WTC11 (cell line): ENCODE measurements at regions not wholly inside any gene's neighbourhood (a gene's known extent, or its start where the extent isn't known, plus 50 kb on each side); places are given as distances from the start of the nearest gene placed in this dataset.

Experiments used
- ATAC-seq: fragments of 200-7000 bp; cut with Tn5 transposase; 2 replicates; pipeline ENCODE4 v1.10.0; 2021; ENCODE audit warnings: mild to moderate bottlenecking, moderate library complexity
- CTCF ChIA-PET: fragments of 300-600 bp; sonication (Branson Sonifier 250); formaldehyde crosslinking; loops from one replicate; lab custom pipeline; 2021; ENCODE audit warnings: antibody characterized with exemption; lab: Charles Lee
- POLR2A ChIA-PET: fragments of 350-600 bp; sonication (Branson Sonifier 250); formaldehyde crosslinking; loops from one replicate; lab custom pipeline; 2021; ENCODE audit warnings: antibody characterized with exemption; lab: Charles Lee
- DNase-seq: peaks from one replicate; pipeline ENCODE4 v3.0.0; 2021; ENCODE audit warnings: low spot score
- H3K27ac Mint-ChIP-seq: 2 replicates; pipeline ENCODE4 v1.8.0; 2021; ENCODE audit warnings: mixed read lengths
- H3K27me3 Mint-ChIP-seq: 2 replicates; pipeline ENCODE4 v1.8.0; 2021; ENCODE audit warnings: low read depth, mild to moderate bottlenecking, moderate library complexity, mixed read lengths
- H3K36me3 Mint-ChIP-seq: 2 replicates; pipeline ENCODE4 v1.8.0; 2021; ENCODE audit warnings: mixed read lengths
- H3K4me1 Mint-ChIP-seq: 2 replicates; pipeline ENCODE4 v1.8.0; 2022; ENCODE audit warnings: mixed read lengths
- H3K4me3 Mint-ChIP-seq: 2 replicates; pipeline ENCODE4 v1.8.0; 2021; ENCODE audit warnings: mild to moderate bottlenecking, moderate library complexity, mixed read lengths
- H3K9me3 Mint-ChIP-seq: 2 replicates; pipeline ENCODE4 v1.8.0; 2021; ENCODE audit warnings: mixed read lengths
- ATF1 ChIP-seq: sonication (generic); formaldehyde crosslinking; IDR thresholded peaks from 2 replicates; pipeline ENCODE4 v1.8.1; 2023; ENCODE audit warnings: mild to moderate bottlenecking, moderate library complexity, missing genetic modification reagents
- CBFB ChIP-seq: sonication (generic); formaldehyde crosslinking; IDR thresholded peaks from 2 replicates; pipeline ENCODE4 v1.8.1; 2022; ENCODE audit warnings: mild to moderate bottlenecking, low read depth, missing genetic modification reagents
- CREB1 ChIP-seq: sonication (generic); formaldehyde crosslinking; IDR thresholded peaks from 2 replicates; pipeline ENCODE4 v1.8.0; 2023; ENCODE audit warnings: mild to moderate bottlenecking, missing genetic modification reagents
- CTCF ChIP-seq: fragments of 200-600 bp; IDR thresholded peaks from 2 replicates; pipeline ENCODE4 v1.8.0; 2022; ENCODE audit warnings: antibody characterized with exemption
- E2F4 ChIP-seq: sonication (generic); formaldehyde crosslinking; IDR thresholded peaks from 2 replicates; pipeline ENCODE4 v1.8.1; 2022; ENCODE audit warnings: low read depth, mild to moderate bottlenecking, moderate library complexity, missing genetic modification reagents, borderline replicate concordance
- EMX1 ChIP-seq: fragments of 250-450 bp; sonication (Bioruptor Pico); IDR thresholded peaks from 2 replicates; pipeline ENCODE4 v1.8.0; 2021; ENCODE audit warnings: mild to moderate bottlenecking
- MAX ChIP-seq: sonication (generic); formaldehyde crosslinking; IDR thresholded peaks from 2 replicates; pipeline ENCODE4 v1.8.0; 2022; ENCODE audit warnings: mild to moderate bottlenecking, missing genetic modification reagents
- NR2C2 ChIP-seq: sonication (generic); formaldehyde crosslinking; IDR thresholded peaks from 2 replicates; pipeline ENCODE4 v1.8.0; 2022; ENCODE audit warnings: mild to moderate bottlenecking, missing genetic modification reagents
- NR3C1 ChIP-seq: sonication (generic); formaldehyde crosslinking; conservative IDR thresholded peaks from 2 replicates; pipeline ENCODE4 v1.8.1; 2023; ENCODE audit warnings: low read depth, mild to moderate bottlenecking, missing genetic modification reagents
- SMAD3 ChIP-seq: sonication (generic); formaldehyde crosslinking; IDR thresholded peaks from 2 replicates; pipeline ENCODE4 v1.8.0; 2022; ENCODE audit warnings: missing genetic modification reagents, mild to moderate bottlenecking, borderline replicate concordance
- SMAD4 ChIP-seq: sonication (generic); formaldehyde crosslinking; IDR thresholded peaks from 2 replicates; pipeline ENCODE4 v1.8.0; 2022; ENCODE audit warnings: mild to moderate bottlenecking, missing genetic modification reagents
- TCF7 ChIP-seq: sonication (generic); formaldehyde crosslinking; IDR thresholded peaks from 2 replicates; pipeline ENCODE4 v1.8.0; 2022; ENCODE audit warnings: mild to moderate bottlenecking, low read depth, missing genetic modification reagents, moderate library complexity
- TP53 ChIP-seq: sonication (generic); formaldehyde crosslinking; IDR thresholded peaks from 2 replicates; pipeline ENCODE4 v1.8.1; 2023; ENCODE audit warnings: mild to moderate bottlenecking, missing genetic modification reagents
- ZNF219 ChIP-seq: sonication (generic); formaldehyde crosslinking; IDR thresholded peaks from 2 replicates; pipeline ENCODE4 v1.8.0; 2023; ENCODE audit warnings: missing genetic modification reagents, mild to moderate bottlenecking, borderline replicate concordance
- ZNF396 ChIP-seq: fragments of 250-450 bp; sonication (Bioruptor Pico); IDR thresholded peaks from 2 replicates; pipeline ENCODE4 v1.8.0; 2021; ENCODE audit warnings: mild to moderate bottlenecking, moderate library complexity, borderline replicate concordance
- ZNF416 ChIP-seq: fragments of 250-450 bp; sonication (Bioruptor Pico); IDR thresholded peaks from 2 replicates; pipeline ENCODE4 v1.9.0; 2021; ENCODE audit warnings: mild to moderate bottlenecking, inconsistent platforms
- ZNF423 ChIP-seq: fragments of 250-450 bp; sonication (Bioruptor Pico); IDR thresholded peaks from 2 replicates; pipeline ENCODE4 v2.1.2; 2022; ENCODE audit warnings: mild to moderate bottlenecking, moderate library complexity
- ZNF512 ChIP-seq: sonication (generic); formaldehyde crosslinking; IDR thresholded peaks from 2 replicates; pipeline ENCODE4 v1.8.1; 2022; ENCODE audit warnings: missing genetic modification reagents, borderline replicate concordance
- ZNF532 ChIP-seq: fragments of 250-450 bp; sonication (Bioruptor Pico); IDR thresholded peaks from 2 replicates; pipeline ENCODE4 v1.9.0; 2021; ENCODE audit warnings: mild to moderate bottlenecking, borderline replicate concordance

- POLR2A ChIA-PET = no interaction called here
- no peak for TF ChIP-seq ZNF219 (CRISPR knock-in tag)
- TF ChIP-seq NR3C1 (CRISPR knock-in tag) = no peak
- TF ChIP-seq ZNF396 (CRISPR knock-in tag) = no peak
- no peak for TF ChIP-seq ZNF423 (CRISPR knock-in tag)
- TF ChIP-seq ATF1 (CRISPR knock-in tag) = no peak
- no peak for TF ChIP-seq MAX (CRISPR knock-in tag)
- TF ChIP-seq SMAD4 = no peak
- TF ChIP-seq SMAD3 (CRISPR knock-in tag) = no peak
- no peak for TF ChIP-seq E2F4 (CRISPR knock-in tag)
- no peak for TF ChIP-seq CREB1 (CRISPR knock-in tag)
- no peak for TF ChIP-seq NR2C2 (CRISPR knock-in tag)
- TF ChIP-seq CBFB (CRISPR knock-in tag) = no peak
- TF ChIP-seq TP53 = no peak
- no peak for TF ChIP-seq ZNF416
- TF ChIP-seq CTCF = no peak
- no peak for TF ChIP-seq ZNF532
- TF ChIP-seq TCF7 = no peak
- TF ChIP-seq EMX1 (CRISPR knock-in tag) = no peak
- TF ChIP-seq ZNF512 (CRISPR knock-in tag) = no peak
- TF ChIP-seq, all 79 proteins: peak for 0
- Mint-ChIP-seq H3K4me1 (peaks cover 12% of the 10 kb centered on the region), H3K4me3 (no peak overlapping the region), H3K36me3 (no peaks in the 10 kb centered on the region), H3K27me3 (no peaks in the 10 kb centered on the region), H3K9me3 (no peaks in the 10 kb centered on the region), H3K27ac (no peak overlapping the region; the same call in 1 of the 2 replicates)
- CTCF ChIA-PET = interaction anchor here (0.6 kb wide), 1 partner anchor 892 kb away, joined by 4 read pairs; no protein-coding TSS in a partner anchor
- DNase-seq = no peak
- ATAC-seq = no peak
Observed at GRCh38 chr2:58612973-58613372, 371.8 kb upstream of the FANCL start.
